H9 (cell line): ENCODE measurements at regions not wholly inside any gene's neighbourhood (a gene's known extent, or its start where the extent isn't known, plus 50 kb on each side); places are given as distances from the start of the nearest gene placed in this dataset.

Experiments
- DNase-seq: peaks from one replicate; pipeline ENCODE4 v3.0.0-alpha.2; 2017
- H2AFZ ChIP-seq: one replicate; pipeline ENCODE4 v1.6.1; 2013; ENCODE audit warnings: mild to moderate bottlenecking, low read length, control low read depth, moderate library complexity
- H2AK5ac ChIP-seq: 2 replicates; pipeline ENCODE4 v1.6.1; 2013; ENCODE audit warnings: low read length, control low read depth, mixed read lengths; ENCODE audit not compliant: insufficient read length
- H2BK120ac ChIP-seq: one replicate; pipeline ENCODE4 v1.6.1; 2013; ENCODE audit warnings: low read depth, mild to moderate bottlenecking, low read length, control low read depth, inconsistent platforms; ENCODE audit not compliant: poor library complexity, severe bottlenecking
- H2BK12ac ChIP-seq: 2 replicates; pipeline ENCODE4 v1.6.1; 2013; ENCODE audit warnings: low read length, control low read depth, mixed read lengths, low read depth; ENCODE audit not compliant: insufficient read length
- H2BK15ac ChIP-seq: 2 replicates; pipeline ENCODE4 v1.6.1; 2013; ENCODE audit warnings: low read depth, low read length, control low read depth
- H2BK20ac ChIP-seq: one replicate; pipeline ENCODE4 v1.6.1; 2013; ENCODE audit warnings: low read depth, mild to moderate bottlenecking, low read length, control low read depth, inconsistent platforms; ENCODE audit not compliant: poor library complexity, severe bottlenecking
- H2BK5ac ChIP-seq: 2 replicates; pipeline ENCODE4 v1.6.1; 2013; ENCODE audit warnings: low read length, control low read depth, mixed read lengths; ENCODE audit not compliant: insufficient read length
- H3K14ac ChIP-seq: 2 replicates; pipeline ENCODE4 v1.6.1; 2013; ENCODE audit warnings: low read length, control low read depth; ENCODE audit not compliant: insufficient read depth
- H3K18ac ChIP-seq: 2 replicates; pipeline ENCODE4 v1.6.1; 2013; ENCODE audit warnings: low read depth, mild to moderate bottlenecking, mixed read lengths, low read length, control low read depth; ENCODE audit not compliant: insufficient read length
- H3K23ac ChIP-seq: 2 replicates; pipeline ENCODE4 v1.6.1; 2013; ENCODE audit warnings: low read length, control low read depth, mixed read lengths, low read depth; ENCODE audit not compliant: insufficient read length
- H3K23me2 ChIP-seq: 2 replicates; pipeline ENCODE4 v1.6.1; 2013; ENCODE audit warnings: low read depth, mild to moderate bottlenecking, mixed read lengths, low read length, control low read depth; ENCODE audit not compliant: insufficient read length, poor library complexity, severe bottlenecking
- H3K27ac ChIP-seq: 2 replicates; pipeline ENCODE4 v1.5.1; 2013; ENCODE audit warnings: low read length, control low read depth, mixed read lengths, low read depth; ENCODE audit not compliant: insufficient read length
- H3K27me3 ChIP-seq: 2 replicates; pipeline ENCODE4 v1.6.1; 2013; ENCODE audit warnings: low read length, control low read depth, inconsistent platforms; ENCODE audit not compliant: insufficient read depth
- H3K4ac ChIP-seq: 2 replicates; pipeline ENCODE4 v1.6.1; 2013; ENCODE audit warnings: low read depth, mild to moderate bottlenecking, control low read depth, inconsistent platforms, low read length, moderate library complexity
- H3K4me1 ChIP-seq: 2 replicates; pipeline ENCODE4 v1.6.1; 2013; ENCODE audit warnings: low read length, control low read depth, inconsistent platforms; ENCODE audit not compliant: insufficient read depth
- H3K4me2 ChIP-seq: 2 replicates; pipeline ENCODE4 v1.6.1; 2013; ENCODE audit warnings: low read length, control low read depth, mixed read lengths; ENCODE audit not compliant: insufficient read length, insufficient read depth
- H3K56ac ChIP-seq: 2 replicates; pipeline ENCODE4 v1.6.1; 2013; ENCODE audit warnings: low read depth, mild to moderate bottlenecking, mixed read lengths, low read length, control low read depth; ENCODE audit not compliant: insufficient read length
- H3K79me1 ChIP-seq: 2 replicates; pipeline ENCODE4 v1.6.1; 2013; ENCODE audit warnings: low read depth, mild to moderate bottlenecking, moderate library complexity, low read length, control low read depth, inconsistent platforms; ENCODE audit not compliant: insufficient read depth, poor library complexity, severe bottlenecking
- H3K79me2 ChIP-seq: 2 replicates; pipeline ENCODE4 v1.6.1; 2013; ENCODE audit warnings: low read length, control low read depth, inconsistent platforms; ENCODE audit not compliant: insufficient read depth
- H3K9ac ChIP-seq: 2 replicates; pipeline ENCODE4 v1.6.1; 2013; ENCODE audit warnings: low read length, control low read depth, mixed read lengths; ENCODE audit not compliant: insufficient read length; ENCODE audit errors: extremely low read depth
- H3K9me3 ChIP-seq: one replicate; pipeline ENCODE4 v1.6.1; 2013; ENCODE audit warnings: low read depth, low read length, inconsistent platforms; ENCODE audit not compliant: control insufficient read depth
- H3T11ph ChIP-seq: one replicate; pipeline ENCODE4 v1.6.1; 2013; ENCODE audit warnings: mild to moderate bottlenecking, low read length, control low read depth, inconsistent platforms
- H4K20me1 ChIP-seq: one replicate; pipeline ENCODE4 v1.6.1; 2013; ENCODE audit not compliant: control insufficient read depth, insufficient read length, insufficient read depth
- H4K5ac ChIP-seq: 2 replicates; pipeline ENCODE4 v1.6.1; 2013; ENCODE audit warnings: low read depth, mild to moderate bottlenecking, mixed read lengths, low read length, control low read depth; ENCODE audit not compliant: insufficient read length
- H4K8ac ChIP-seq: replicated peaks from 2 replicates; pipeline ENCODE4 v1.6.1; 2013; ENCODE audit warnings: low read length, control low read depth, mixed read lengths, low read depth; ENCODE audit not compliant: insufficient read length
- H4K91ac ChIP-seq: 2 replicates; pipeline ENCODE4 v1.6.1; 2013; ENCODE audit warnings: low read depth, mild to moderate bottlenecking, moderate library complexity, mixed read lengths, low read length, control low read depth; ENCODE audit not compliant: insufficient read length
- H3K27ac Mint-ChIP-seq, 3 experiments: 2 replicates in 2 of 3; 3 replicates in 1 of 3; pipeline ENCODE4 v1.8.0; 2020 to 2021; ENCODE audit warnings: mixed read lengths in 3 of 3, mild to moderate bottlenecking in 1 of 3, moderate library complexity in 1 of 3
- H3K27me3 Mint-ChIP-seq: 2 replicates; pipeline ENCODE4 v1.8.0; 2021; ENCODE audit warnings: low read depth, mild to moderate bottlenecking, moderate library complexity, mixed read lengths
- H3K36me3 Mint-ChIP-seq, 3 experiments: 2 replicates in 2 of 3; 3 replicates in 1 of 3; pipeline ENCODE4 v1.8.0; 2020 to 2021; ENCODE audit warnings: low read depth in 3 of 3, mixed read lengths in 3 of 3; ENCODE audit not compliant: insufficient read depth in 1 of 3
- H3K4me1 Mint-ChIP-seq, 2 experiments: 2 replicates each; pipeline ENCODE4 v1.8.0; 2020; ENCODE audit warnings: mixed read lengths in 2 of 2
- H3K4me3 Mint-ChIP-seq, 2 experiments: 2 replicates in 1 of 2; 3 replicates in 1 of 2; pipeline ENCODE4 v1.8.0; 2020 to 2021; ENCODE audit warnings: mild to moderate bottlenecking in 2 of 2, mixed read lengths in 2 of 2, moderate library complexity in 1 of 2
- H3K9me3 Mint-ChIP-seq, 2 experiments: 2 replicates in 1 of 2; 3 replicates in 1 of 2; pipeline ENCODE4 v1.8.0; 2020; ENCODE audit warnings: mild to moderate bottlenecking in 2 of 2, mixed read lengths in 2 of 2, moderate library complexity in 1 of 2
- CTCF ChIP-seq: fragments of 200-600 bp; sonication (generic); conservative IDR thresholded peaks from 3 replicates; pipeline ENCODE4 v1.8.0; 2021; ENCODE audit warnings: antibody characterized with exemption, mild to moderate bottlenecking
- WGBS: extraction: QIAGEN DNeasy Blood & Tissue Kit; methylation state at CpG from one replicate; pipeline ENCODE4 v1.1.7; 2013; ENCODE audit warnings: missing lambda C conversion rate, low lambda C conversion rate, mixed read lengths; ENCODE audit not compliant: insufficient read length; ENCODE audit errors: extremely low coverage; 5-methylcytosine and 5-hydroxymethylcytosine counted together

- H3K4me1 ChIP-seq: no peaks in the 10 kb centered on the region; the same call in 1 of the 2 replicates
- H3K9me3 ChIP-seq: peaks cover under 1% of the 10 kb centered on the region
- Mint-ChIP-seq H3K27ac (no peak overlapping the region), H3K36me3 (peaks cover 0 to 4% (median 0%) of the 10 kb centered on the region in 3 experiments; a peak in 1 of 7 replicates), H3K27me3 (peaks cover 3% of the 10 kb centered on the region), H3K9me3 (peaks cover 39 to 45% of the 10 kb centered on the region in 2 experiments), H3K4me1 (peaks cover 3 to 5% of the 10 kb centered on the region in 2 experiments; a peak in 2 of 4 replicates), H3K4me3 (no peak overlapping the region)
- DNase-seq: no peak
- no peak overlapping the region for H2BK15ac ChIP-seq
- H4K20me1 ChIP-seq: no peaks in the 10 kb centered on the region
- no peak overlapping the region for H3K23ac ChIP-seq
- no peak overlapping the region for H2AFZ ChIP-seq
- no peak overlapping the region for H2AK5ac ChIP-seq
- no peak overlapping the region for H3T11ph ChIP-seq
- H3K4me2 ChIP-seq: no peak overlapping the region
- H4K5ac ChIP-seq: no peak overlapping the region
- H3K79me1 ChIP-seq: no peaks in the 10 kb centered on the region
- no peak overlapping the region for H3K27ac ChIP-seq
- H3K79me2 ChIP-seq: no peaks in the 10 kb centered on the region
- no peak overlapping the region for H2BK12ac ChIP-seq
- TF ChIP-seq CTCF: no peak
- no peak overlapping the region for H4K91ac ChIP-seq
- H3K23me2 ChIP-seq: no peaks in the 10 kb centered on the region
- H3K4ac ChIP-seq: no peak overlapping the region
- WGBS: no CpG with 5 or more reads among the region's 5 CpGs
- no peak overlapping the region for H3K18ac ChIP-seq
- H2BK20ac ChIP-seq: no peak overlapping the region
- no peak overlapping the region for H3K9ac ChIP-seq
- H3K14ac ChIP-seq: no peak overlapping the region
- H3K27me3 ChIP-seq: no peaks in the 10 kb centered on the region; the same call in 1 of the 2 replicates
- no peak overlapping the region for H4K8ac ChIP-seq
- no peak overlapping the region for H2BK120ac ChIP-seq
- H2BK5ac ChIP-seq: no peak overlapping the region
- no peak overlapping the region for H3K56ac ChIP-seq
Measured at GRCh38 chrX:68930542-68931317, 101.9 kb downstream of the EFNB1 start.
